ENCODE measurements at regions not wholly inside any gene's neighbourhood (a gene's known extent, or its start where the extent isn't known, plus 50 kb on each side); places are given as distances from the start of the nearest gene placed in this dataset.
A peak's percentile ranks its signal among the peaks of the same experiment; 100 is the strongest.
"Not testable (repeated sequence)": the region's sequence is repeated elsewhere in the genome, so short reads cannot be mapped to it uniquely, and the experiment has no call there.

DNA sequence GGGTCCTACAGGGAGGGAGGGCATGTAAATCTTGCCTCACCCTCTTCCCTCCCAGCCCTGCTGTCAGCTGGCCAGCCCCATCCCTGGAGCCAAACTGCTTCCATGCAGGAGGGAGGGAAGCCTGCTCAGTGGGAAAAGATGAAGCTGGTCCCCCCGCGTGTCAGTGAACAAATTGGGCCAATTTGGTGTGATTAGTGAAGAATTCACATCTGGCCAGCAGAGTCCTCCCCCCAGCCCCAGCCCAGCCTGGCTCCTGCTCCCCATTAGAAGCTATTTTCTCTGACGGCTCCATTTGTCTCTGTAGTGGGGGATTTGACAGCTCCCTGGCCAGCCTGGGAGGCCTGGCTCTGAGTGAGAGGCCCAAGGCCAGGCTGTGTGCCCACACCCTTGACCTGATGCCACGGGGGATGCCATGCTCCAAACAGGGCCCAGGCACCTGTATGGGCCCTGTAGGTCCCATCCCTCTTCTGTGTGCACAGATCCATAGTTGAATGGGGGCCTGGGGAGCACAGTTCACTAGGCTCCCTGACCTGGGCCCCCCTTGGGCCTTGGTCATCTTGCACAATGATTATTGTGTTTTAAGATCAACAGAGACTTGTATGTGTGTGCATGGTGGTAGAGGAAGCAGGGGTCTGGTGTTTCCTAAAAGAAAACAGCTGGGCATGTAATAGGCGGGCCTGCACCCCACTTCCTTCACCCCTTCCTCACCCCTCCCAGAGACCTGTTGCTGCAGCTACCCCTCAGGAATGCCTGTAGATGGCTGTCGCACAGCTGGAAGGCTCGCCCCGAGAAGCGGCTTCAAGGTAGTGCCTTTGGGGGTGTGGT is 50.7 kb upstream of the TAC4 start:
- no peak for DNase-seq

DNA sequence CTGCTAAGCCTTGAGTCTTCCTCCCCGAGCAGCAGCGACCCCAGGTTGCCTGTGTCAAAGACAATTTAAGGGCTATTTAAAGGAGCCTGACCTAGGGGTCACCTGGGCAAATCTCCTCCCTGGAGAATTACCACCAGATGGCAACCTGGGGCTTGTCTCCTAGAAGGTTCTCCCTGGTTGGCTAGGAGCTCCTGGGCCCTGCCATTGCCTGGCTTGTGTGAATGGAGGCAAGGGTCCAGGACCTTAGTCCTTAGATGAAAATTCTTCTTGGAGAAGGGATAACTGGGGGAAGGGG is 51.3 kb upstream of the TAC4 start:
- DNase-seq = no peak

DNA sequence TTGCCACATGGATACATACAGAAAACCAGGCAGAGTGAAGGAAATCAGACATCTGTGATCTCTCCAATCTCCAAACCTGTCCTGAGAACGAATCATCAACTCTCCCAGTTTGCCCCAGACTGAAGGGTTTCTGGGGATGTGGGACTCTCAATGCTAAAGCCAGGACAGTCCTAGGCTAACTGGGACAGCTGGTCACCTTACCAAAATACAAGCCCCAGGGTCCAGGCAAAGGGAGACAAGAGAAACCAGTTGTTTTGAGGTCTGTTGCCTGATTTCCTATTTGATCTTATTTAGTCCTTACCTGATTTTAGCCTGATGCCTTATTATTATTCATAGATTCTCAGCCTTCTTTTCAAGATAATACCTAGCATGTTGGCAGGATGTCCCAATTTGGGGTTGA is 51.7 kb upstream of the TAC4 start:
- DNase-seq = no peak

DNA sequence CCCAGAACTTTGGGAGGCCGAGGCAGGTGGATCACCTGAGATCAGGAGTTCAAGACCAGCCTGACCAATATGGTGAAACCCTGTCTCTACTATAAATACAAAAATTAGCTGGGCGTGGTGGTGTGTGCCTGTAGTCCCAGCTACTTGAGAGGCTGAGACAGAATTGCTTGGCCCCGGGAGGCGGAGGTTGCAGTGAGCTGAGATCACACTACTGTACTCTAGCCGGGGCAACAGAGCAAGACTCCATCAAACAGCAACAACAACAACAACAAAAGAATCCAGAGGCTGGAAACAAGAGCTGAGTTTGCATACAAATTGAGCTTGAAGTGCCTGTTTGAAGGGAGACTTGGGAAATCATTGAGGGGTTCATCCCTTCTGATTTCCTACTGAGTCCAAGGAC is 52.9 kb upstream of the TAC4 start:
- DNase-seq = not testable (repeated sequence)

DNA sequence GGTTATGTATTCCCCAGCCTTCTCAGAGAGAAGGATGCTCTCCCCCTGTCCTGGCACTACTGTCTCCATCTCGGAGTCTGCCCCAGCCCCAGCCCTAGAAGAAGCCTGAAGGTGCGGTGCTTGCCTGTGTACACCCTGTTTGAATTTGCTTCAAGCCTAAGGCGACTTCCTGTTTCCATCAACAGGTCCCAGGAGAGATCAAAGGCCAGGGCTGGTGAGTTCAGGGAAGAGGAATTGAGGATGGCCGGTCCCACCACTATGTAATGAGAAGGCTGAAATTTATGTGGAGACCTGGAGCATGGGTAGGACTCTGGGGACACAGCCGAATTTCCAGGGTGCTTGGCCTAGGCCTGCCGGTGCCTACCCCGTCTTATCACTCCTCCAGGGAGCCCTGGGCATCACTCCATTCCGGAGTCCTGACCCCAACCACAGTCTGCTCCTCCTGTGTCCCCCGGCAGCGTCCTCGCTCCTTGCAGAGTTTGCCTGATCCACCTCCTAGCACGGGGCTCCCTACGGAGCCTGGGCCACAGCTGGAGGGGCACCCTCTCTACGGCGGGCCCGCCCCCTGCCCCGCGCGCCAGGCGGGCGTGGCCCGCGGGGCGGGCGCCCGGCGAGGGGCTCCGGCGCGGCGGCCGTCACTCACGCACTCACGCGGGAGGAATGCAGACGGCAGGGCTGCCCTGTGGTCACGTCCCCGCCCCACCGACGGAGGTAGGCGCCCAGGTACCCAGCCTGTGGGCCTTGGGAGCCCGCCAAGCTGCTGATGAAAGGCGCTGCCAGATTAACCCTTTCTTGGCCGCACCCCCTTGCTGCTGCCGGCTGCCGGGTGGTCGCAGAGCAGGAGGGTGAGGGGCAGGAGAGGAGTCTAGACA is 53.8 kb upstream of the TAC4 start:
- DNase-seq = no peak

DNA sequence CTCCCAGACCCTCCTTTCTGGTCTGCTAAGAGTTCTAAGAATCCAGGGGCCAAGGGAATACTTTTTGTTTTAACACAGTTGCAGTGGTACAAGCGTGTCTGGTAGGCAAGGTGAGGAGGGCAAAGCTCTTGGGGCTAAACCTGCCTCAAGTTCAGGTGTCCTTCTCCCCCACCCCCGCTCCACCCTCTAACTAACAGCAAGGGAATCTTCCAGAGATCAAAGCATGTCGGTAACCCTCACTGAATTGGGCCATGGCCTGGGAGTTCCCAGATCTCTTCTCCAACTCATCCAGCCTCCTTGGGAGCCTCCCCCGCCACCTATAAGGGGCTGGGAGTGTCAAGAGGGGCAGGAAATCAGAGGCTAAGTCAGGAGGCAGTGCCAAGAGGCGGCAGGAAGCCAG is 55.7 kb upstream of the TAC4 start:
- DNase-seq = no peak

DNA sequence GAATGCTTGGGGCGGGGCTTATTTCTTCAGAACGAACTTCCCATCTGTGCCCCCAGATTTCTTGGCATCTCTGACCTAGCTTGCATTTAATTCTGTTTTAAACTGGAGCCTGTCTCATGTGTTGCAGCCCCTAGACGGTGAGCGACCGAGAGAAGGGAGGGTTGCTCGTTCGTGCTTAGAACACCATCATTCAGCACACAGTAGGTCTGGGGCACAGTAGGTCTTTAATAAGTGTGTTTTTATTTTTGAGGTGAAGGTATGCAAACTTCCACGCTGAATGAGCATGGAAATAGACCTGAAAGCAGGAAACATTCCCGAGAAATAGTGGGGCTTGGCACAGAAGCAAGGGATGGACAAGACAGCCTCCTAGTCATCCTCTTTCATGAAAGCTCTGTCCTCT is 57.0 kb upstream of the TAC4 start:
- no peak for DNase-seq

DNA sequence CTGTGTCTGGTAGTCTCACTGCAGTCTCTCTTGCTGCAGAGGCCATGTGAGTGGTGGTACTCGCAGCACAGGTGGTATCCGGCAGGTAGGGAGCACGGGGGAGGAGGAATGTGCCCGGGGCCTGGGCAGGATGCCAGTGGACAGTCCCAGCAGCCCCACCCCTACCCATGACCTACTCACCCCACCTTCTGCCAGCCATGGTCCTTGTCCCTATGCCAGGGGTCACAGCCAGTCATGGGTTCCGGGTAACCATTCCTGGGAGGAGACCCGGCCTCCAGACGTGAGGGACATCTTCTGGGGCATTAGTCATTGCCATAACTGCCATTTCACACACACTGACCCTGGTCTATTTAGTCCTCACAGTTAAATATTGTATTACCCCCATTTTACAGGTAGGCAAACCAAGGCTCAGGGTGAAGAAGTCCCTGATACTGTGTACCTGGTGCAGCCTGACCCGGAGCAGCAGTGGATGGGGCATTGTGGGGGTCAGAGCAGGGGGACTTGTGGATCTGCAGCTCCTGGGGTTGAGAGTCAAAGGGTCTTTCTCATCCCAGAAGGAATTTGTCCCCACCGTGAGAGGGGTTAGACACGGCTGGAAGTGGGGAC is 58.8 kb upstream of the TAC4 start:
- DNase-seq = no peak

DNA sequence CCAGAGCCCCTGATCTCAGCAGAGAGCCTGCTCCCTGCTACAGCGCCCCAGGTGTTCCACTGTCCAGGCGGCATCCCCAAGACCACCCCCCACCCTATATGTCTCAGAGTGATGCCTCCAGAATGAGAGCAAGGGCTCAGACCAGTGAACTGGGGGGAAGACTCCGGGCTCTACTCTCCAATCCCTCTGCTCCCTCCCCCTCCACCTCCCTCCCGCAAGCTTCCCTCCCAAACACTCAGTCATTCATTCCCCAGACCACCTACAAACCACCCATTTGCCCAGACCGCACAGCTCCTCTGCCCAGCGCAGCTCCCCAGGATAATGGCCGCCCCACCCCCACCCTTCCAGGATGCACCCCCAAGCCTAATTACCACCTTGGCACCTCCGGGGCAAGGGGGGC is 59.4 kb upstream of the TAC4 start:
- no peak for DNase-seq

DNA sequence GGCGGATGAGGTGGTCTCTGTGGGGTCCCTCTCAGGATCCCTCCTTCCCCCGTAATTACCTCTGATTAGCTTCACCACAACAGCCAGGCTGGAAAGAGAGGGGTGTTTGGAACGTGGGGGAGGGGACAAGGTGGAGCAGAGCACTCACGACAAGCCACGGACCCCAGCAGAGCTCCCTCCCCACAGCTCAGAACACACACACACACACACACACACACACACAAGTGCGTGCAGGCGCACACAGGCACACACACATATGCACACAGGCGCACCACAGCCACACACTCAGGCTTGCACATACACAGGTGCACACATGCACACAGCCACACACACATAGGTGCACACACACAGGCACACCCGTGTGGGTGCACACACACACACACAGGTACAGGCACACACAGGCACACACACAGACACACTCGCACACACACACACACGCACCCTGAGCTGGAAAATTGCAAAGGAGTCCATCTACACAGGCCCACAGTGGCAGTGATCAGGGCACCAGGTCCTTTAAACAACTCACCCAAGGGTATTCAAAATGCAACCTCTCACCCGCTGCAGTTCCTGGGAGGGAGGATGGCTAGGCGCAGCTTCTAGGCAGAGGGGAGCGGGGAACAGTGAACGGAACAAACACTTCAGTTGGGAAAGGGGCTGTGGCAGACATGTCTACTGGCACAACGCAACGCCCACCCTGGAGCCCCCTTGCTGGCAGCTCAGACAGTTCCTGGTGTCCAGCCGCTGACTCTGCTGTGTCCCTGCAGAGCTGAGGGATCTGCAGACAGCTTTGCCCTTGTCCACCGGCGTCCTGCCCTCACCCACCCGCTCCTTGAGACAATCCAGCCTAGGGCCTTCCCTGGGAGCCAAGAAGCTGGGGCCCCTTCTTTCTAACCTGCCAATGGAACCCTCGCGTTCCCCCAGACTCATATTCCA is 59.9 kb upstream of the DLX4 start:
- DNase-seq = no peak

DNA sequence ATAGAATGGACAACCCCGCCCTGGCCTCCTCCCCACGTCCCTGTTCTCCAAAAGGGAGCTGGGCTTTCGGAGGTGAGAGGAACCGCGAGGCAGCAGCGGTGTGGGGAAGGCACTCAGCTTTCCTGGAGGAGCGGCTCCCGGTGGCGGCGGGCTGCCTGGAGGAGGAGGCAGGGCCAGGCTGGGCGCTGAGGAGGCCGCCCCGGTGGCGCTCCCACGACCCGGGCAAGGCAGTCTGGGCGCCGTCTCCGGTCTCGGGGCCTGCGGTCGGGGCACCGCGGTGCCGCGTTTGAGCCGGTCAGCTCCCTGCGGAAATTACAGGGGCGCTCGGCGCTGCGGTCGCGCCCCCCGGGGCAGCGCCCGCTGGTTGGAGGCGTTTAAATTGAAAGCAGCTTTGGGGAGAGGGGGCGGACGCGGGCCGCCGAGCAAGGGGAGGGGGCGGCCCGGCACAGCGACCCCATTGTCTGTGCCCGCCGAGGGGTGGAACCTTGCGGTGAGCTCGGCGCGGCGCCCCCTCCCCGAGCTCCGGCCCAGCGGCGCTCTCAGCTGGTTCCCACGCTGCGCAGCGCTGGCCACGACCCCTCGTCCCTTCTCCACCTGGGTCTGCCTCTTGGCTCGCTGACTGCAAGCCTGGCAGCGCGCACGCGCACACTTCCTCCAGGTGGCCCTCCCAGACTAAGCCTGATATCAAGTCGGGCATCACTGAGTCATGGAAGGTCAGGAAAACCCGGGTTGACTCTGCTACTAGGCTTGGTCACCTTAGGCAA is 58.7 kb upstream of the DLX4 start:
- peak; percentile 16 for DNase-seq

DNA sequence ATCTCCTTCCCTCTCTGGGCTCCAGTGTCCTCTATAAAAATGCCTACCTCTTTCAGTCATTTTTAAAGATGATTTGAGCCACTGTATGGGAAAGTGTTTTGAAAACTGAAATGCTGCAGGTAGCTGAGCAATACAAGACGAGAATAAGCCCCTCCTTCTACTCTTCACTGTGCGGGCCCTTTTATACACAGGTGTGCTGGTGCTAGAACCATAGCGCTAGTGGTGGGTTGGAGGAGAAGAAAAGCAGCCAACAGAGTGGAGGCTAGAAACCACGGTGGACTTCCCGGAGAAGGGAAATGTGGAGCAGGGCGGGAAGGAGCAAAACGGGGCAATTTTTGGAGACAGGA is 58.2 kb upstream of the DLX4 start:
- DNase-seq = no peak

DNA sequence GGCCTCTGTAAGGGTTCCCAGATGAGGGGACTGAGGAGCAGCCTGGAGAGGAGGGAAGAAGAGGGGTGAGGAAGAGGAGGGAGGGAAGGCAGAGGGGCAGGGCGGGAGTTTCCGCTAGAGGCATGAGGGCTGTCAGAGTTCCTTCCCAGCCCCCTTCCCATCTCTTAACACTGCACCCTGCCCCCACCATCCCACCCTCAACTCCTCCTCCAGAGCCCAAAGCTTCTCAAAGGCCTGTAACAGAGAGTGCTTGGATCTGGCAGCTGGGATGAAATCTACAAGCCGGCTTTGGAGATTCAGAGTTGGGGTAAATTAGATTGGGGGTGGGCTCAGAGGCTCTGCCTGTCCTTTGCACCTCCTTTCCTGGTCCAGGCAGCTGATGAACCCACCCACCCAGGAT is 57.3 kb upstream of the DLX4 start:
- DNase-seq = no peak

DNA sequence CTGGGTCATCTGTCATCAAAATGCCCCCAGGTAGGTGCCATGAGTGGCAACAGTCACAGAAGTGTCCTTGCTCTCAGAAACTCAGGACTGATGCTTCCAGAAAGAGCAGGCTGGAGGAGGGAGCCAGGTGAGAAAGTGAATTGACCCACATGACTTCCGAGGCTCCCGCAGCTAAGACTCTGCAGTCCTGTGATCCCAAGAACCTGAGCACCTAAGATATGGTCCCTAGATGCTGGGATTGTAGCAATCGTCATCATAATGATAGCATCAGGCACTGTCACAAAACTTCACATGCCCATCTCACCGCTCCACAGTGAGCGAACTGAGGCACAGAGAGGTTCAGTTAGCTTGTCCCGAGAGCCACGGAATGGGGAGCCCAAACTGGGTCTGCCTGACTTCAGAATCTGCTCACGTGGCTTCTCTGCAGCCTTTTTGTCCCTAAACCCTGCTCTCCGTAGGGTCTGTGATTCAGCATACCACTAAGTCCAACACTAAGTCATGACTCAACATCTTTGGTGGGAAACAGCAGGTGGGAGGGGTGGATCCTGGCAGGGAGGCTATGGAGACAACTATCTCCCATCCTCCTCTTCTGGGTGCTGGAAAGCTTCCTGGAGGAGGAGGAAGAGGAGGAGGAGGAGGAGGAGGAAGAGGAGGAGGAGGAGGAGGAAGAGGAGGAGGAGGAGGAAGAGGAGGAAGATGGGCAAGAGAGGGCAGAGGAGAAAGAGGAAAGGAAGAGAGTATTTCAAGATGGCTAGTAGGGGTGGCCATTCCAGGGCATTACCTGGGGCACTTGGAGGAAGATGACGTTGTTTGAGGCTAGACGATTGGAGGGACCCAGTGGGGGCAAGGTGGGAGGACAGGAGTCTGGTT is 55.5 kb upstream of the DLX4 start:
- DNase-seq = no peak

DNA sequence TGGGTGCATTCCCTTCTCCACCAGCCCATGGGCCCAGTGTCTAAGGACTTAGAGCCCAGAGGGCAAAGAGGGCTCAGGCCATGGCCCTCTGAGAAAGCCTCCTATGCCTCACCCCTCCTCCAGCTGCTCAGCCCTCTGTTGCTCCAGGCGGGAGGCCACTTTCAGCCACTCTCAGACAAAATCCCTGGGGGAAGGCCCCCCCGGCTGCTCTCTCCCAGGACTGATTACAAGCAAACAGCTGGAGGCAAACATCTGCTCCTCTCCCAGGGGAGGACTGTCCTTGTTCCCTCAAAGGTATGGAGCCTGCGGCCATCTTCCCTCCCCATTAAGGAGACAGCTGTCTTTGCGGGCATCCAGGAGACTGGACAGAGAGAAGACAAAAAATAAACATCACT is 54.9 kb upstream of the DLX4 start:
- DNase-seq = no peak

DNA sequence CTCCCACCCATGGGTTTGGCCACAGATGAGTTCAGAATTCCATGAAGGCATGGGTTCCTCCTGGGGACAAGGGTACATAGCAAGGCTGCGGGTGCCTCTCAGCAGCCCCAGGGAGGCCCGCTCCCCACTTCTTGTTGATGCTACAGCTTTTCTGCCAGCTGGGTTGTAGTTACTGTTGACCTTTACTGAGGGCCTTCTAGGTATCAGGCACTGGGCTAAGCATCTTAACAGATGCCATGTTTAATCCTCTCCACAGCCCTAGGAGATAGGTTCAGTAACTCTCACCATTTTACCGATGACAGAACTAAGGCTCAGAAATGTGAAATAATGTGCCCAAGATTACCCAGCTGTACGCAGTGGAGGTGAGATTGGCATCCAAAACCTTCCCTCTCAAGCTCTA is 54.3 kb upstream of the DLX4 start:
- DNase-seq = no peak

DNA sequence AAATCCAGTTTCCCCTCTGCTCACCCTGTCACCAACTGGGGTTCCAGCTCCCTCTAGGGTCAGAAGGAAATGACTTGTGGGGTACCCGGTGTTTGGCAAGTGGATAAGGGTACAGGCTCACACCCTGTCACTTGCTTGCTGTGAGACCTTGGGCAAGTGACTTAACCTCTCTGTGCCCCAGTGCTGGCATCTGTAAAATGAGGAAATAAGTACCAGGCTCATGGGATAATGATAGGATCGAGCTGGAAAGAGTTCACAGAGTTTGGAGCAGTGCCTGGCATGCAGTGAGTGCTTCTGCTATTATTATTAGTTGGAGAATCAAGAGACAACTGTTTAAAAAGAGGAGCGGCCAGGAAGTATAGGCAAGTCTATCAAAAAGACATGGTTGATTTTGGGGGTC is 53.7 kb upstream of the DLX4 start:
- no peak for DNase-seq

DNA sequence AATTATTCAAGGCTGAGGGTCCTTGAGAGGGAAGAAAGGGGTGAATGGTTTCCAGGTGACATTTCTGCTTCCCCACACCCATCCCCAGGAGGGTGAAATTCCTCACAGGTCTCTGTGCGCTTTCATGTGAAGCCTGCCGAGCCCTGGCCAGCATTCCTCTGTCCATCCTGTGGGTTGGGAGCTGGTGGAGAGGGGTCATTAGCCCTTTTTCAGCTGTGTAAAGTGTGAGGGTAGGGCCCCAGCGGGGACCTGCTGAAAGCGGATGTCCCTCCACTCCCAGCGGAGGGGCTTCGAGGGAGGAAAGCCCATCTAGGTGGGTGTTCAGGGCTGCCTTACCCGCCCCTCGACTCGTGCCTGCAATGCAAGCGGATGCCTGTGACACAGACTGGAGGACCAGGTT is 53.3 kb upstream of the DLX4 start:
- no peak for DNase-seq

DNA sequence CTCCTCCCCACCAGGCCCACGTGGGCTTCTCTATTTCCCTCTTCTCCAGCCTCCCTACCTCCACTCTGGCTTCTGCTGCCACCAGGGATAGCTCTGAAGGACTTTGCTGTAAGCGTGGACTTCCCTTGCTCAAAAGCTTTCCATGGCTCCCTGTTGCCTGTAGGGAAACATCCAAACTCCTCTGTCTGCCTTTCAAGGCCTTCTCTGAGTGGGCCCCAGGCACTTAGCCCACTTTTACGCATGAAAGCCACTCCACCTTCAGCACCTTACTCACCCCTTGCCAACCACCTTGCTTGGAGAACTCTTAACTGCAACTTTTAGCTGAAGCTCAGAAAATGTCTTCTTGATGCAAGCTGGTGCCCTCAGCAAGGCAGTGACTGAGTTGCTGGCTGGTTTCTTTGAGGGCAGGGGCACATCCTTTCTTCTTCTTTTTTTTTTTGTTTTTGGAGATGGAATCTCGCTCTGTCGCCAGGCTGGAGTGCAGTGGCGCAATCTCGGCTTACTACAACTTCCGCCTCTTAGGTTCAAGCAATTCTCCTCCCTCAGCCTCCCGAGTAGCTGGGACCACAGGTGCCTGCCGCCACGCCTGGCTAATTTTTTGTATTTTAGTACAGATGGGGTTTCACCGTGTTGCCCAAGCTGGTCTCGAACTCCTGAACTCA is 52.0 kb upstream of the DLX4 start:
- DNase-seq = no peak

DNA sequence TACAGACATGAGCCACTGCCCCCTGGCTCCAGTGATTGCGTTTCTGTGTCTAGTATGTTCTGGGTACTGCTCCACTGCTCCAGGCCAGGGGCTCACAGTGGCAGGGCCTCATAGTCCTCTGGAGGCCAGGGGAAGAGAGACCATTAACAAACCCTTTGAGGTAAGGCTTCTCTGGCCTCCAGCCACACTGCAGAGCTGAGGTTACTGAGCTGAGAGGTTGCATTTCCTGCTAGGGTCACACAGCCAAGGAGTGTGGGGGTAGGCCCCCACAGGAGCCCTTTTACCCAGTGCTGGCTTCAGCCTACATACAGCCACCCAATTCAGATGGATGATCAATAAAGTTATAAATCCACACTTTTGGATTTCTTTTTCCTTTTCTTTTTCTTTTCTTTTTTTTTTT is 50.4 kb upstream of the DLX4 start:
- no peak for DNase-seq

All from stimulated activated CD4-positive, alpha-beta T cell treated with anti-CD3 and anti-CD28 coated beads, Interleukin-4, amount 100 ng/mL, for 24 hours (primary cell).